ENCODE measurements at regions not wholly inside any gene's neighbourhood (a gene's known extent, or its start where the extent isn't known, plus 50 kb on each side); places are given as distances from the start of the nearest gene placed in this dataset.
A peak's percentile ranks its signal among the peaks of the same experiment; 100 is the strongest.
"Not testable (repeated sequence)": the region's sequence is repeated elsewhere in the genome, so short reads cannot be mapped to it uniquely, and the experiment has no call there.

DNA sequence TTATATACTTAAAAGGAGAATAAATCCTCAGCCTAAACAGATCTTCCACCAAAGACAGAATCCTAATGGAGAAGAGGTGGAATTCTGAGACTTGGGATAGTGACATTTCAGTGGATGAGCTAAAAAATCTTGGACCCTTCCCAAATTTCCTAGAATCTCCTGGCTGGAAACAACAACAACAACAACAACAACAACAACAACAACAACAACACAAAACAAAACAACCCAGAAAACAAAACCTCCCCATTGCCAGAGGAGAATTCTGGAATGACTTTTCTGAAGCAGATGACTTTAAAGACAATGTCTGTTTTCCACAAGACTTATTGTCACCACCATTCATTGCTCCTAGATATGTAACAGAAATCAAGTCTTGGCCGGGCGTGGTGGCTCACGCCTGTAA, 322.1 kb downstream of the ARL4A start:
- no peak for DNase-seq

- no peak for DNase-seq
Measured at GRCh38 chr7:13014011-13014410, 326.6 kb downstream of the ARL4A start.

DNA sequence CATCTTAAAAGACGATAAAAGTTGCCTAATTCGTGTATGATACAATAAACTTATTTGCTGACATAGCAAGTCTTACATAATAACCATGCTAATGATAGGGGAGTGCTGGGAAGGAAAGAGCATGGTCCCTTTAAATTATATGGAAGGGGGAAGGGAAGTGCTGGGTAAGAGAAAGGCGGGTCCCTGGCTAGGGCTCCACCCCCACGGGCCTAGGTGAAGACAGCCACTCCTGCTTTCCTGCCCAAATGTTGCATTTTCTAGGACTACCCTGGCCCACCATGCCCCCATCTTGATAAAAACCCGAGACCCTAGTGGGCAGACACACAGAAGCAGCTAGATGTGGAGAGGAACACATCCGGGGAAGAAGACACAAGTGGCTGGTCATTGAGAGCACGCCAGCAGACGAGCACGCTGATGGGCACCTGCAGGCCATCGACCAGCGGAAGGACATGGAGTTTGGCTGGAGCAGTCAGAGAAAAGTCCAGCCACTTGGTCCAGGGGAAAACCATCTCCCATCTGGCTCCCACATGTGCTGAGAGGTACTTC, 328.7 kb downstream of the ARL4A start:
- no peak for DNase-seq

DNA sequence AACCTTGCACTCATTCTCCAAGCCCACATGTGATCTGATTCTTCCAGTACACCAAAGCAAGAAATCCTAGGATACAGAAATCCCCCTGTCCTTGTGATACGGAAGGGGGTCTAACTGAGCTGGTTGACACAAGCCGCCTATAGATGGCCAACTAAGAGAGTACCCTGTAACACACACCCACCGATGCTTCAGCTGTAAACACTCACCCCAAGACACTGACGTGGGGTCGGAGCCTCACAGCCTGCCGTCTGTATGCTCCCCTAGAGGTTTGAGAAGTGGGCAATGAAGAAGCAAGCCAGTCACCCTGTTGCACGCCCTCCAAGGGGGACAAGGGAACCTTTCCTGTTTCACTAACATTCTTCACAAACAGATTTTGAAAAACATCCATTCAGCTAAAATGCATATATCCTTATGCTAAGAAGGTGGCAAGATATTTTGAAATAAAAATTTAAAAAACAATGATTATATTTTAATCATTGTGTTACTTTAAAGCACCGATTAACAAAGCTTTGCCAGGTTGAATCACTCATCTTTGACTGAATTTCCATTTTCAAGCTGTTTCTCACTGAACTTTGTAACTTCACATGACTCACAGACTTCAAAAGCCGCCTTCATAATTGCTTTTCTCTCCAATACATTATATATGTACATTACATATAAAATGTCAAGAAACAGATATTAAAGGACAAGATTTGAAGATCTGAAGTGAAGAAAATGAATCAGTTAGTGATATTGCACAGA, 329.3 kb downstream of the ARL4A start:
- no peak for DNase-seq

GRCh38 chr7:13017333-13017857, 330.0 kb downstream of the ARL4A start:
- no peak for DNase-seq

DNA sequence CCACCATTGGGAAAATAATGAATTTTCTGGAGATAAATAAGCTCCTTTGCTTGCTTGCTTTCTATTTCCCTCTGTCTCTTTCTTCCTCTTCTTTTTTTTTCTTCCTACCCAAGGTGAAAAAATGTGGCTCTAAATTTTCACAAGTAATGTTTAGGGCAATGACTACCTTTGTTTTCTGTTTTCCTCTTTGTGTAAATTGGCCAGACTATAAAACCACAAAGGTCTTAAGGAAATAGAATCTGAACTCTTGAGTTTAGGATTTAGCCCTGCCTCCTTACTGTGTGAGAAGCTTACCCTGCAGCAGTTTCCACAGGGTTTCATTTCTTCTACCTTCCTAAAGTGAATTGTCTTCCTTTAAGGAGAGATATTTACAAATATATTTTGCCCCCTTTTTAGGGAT, 330.4 kb downstream of the ARL4A start:
- no peak for DNase-seq

GRCh38 chr7:13021566-13022300, 334.3 kb downstream of the ARL4A start:
- no peak for DNase-seq

DNA sequence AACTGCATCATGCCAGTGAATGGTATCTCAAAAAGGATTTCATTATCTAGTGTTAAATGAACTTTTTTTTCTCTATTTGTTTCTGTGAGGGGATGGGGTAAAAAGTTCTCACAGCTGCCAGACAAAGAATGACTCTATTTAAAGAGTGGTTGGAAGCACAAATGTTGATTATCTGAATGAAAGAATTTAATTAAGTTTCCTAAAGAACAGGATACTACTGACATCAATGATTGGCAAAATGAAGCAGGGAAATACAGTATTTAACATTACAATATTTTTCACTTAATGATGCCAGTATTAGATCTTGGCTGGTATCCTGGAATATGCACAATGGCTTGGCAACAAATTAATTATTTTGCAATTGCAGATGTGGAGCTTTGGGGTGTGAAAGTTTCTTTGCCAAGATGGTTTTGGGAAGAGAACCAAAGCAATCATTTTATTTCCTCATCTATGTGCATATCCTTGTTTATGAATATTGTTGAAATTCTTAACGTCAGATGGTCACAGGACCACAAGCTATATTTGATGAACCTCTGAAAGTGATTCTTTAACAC, 336.8 kb downstream of the ARL4A start:
- no peak for DNase-seq

- DNase-seq, result not testable (repeated sequence)
Measured at GRCh38 chr7:13025043-13025442, 337.6 kb downstream of the ARL4A start.

DNA sequence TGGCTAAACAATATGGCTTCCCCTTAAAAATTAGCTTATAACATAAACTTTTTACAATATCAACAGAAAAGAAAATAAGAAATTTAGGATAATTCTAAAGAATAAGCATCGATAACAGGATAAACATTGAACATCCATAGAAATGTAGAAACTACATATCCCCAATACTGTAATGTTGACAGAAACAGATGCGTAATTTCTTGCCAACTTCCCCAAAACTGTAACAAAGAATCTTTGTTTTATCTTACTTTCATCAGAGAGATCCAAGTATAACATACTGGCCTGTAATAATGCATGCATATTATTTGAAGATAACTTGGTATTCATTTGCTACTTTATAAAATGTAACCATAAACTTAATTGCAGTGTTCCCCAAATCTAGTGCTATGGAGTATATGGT, 339.9 kb downstream of the ARL4A start:
- DNase-seq, result no peak

GRCh38 chr7:13028036-13028824, 340.8 kb downstream of the ARL4A start:
- DNase-seq, result no peak

DNA sequence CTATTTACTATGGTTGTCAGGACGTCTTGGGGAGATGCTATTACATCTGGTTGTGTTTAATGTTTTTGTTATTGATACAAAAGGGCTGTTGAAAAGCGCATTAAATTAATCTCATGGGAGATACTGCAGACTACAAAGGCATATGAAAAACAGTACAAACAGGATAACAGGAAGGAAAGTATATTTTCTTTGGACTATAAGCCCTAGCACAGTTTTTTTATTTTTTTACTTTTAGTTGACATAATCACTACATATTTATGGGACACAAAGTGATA, 341.3 kb downstream of the ARL4A start:
- no peak for DNase-seq

DNA sequence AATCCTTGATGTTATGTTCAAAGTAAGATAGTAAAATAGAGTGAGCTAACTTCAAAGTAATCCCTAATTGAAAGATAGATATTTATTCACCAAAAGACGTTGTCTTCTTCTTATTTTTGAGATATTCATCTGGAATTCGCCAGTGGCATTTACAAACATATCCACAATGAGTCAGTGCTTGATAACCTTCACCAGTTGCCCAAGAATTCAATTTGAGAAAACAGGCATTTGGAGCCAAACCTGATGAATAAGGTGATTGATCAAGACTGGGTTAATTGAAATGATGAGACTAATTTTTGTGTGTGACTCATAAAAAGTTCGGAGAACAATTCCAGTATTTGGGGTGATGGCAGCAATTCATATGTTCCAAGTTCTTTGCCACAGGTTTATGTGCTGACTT, 344.0 kb downstream of the ARL4A start:
- DNase-seq, result no peak

DNA sequence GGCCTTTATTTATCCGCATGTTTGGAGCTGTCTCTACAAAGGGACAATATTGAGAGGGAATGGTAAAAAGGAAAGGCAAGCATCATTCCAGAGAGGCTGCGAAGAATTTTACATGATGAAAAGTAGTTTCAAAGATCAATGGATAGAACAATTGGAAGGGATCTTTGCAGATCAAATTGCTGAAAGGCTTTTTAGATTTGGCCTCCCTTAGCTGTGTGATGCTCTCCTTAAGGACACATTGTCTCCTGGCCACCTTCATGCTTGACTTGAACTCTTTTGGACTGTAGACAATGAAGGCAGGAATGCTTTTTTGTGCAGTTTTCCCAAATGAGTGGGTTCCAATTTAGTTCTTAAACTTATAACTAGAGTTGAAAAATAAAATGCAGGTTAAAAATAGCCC, 344.7 kb downstream of the ARL4A start:
- DNase-seq, result no peak

GRCh38 chr7:13032576-13032975, 345.1 kb downstream of the ARL4A start:
- DNase-seq, result no peak

GRCh38 chr7:13034693-13035092, 347.3 kb downstream of the ARL4A start:
- no peak for DNase-seq

- DNase-seq, result no peak
Measured at GRCh38 chr7:13035233-13035632, 347.8 kb downstream of the ARL4A start.

GRCh38 chr7:13036256-13036780, 348.9 kb downstream of the ARL4A start:
- peak; percentile 2 for DNase-seq

- no peak for DNase-seq
Measured at GRCh38 chr7:13037216-13037615, 349.8 kb downstream of the ARL4A start.

- no peak for DNase-seq
Measured at GRCh38 chr7:13041368-13041988, 354.0 kb downstream of the ARL4A start.

GRCh38 chr7:13042605-13043236, 355.3 kb downstream of the ARL4A start:
- no peak for DNase-seq

DNA sequence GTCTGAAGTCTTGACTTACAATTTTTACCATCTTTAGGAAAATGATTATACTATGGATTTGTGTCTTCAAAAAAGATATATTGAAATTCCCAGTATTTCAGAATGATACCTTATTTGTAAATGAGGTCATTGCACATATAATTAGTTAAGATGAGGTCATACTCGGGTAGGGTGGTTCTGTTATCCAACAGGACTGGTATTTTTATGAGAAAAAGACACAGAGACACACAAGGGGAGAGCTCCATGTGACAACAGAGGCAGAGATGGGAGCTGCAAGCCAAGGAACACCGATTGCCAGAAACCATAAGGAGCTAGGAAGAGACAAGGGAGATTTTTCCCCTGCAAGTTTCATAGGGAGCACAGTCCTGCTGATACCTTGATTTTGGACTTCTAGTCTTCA, 356.9 kb downstream of the ARL4A start:
- DNase-seq, result no peak

All from inflammatory macrophage treated with lipopolysaccharide for 4 hours (primary cell).